GM12878 (cell line): ENCODE measurements at regions not wholly inside any gene's neighbourhood (a gene's known extent, or its start where the extent isn't known, plus 50 kb on each side); places are given as distances from the start of the nearest gene placed in this dataset.
A peak's percentile ranks its signal among the peaks of the same experiment; 100 is the strongest.

Experiments used
- ATAC-seq: fragments of 200-7000 bp; cut with Tn5 transposase; 3 replicates; pipeline ENCODE4 v1.9.1; 2020; ENCODE audit warnings: mild to moderate bottlenecking, moderate library complexity
- BruUV-seq: library from RNA; stranded (reverse); fragments of 400-500 nt; replicated peaks from 2 replicates; lab custom pipeline; 2021; lab: Mats Ljungman, UMichigan
- CTCF ChIA-PET: fragments of 300-600 bp; sonication (Branson Sonifier 250); formaldehyde crosslinking; extraction: SDS; loops from one replicate; lab custom pipeline; 2021; ENCODE audit warnings: inconsistent platforms; lab: Yijun Ruan, JAX
- POLR2A ChIA-PET: fragments of 350-600 bp; formaldehyde crosslinking; extraction: SDS; loops from one replicate; lab custom pipeline; 2021; ENCODE audit warnings: inconsistent platforms; lab: Charles Lee
- RAD21 ChIA-PET: fragments of 300-600 bp; sonication (Branson Sonifier 250); formaldehyde crosslinking; loops from one replicate; lab custom pipeline; 2023; ENCODE audit warnings: antibody characterized with exemption; ENCODE audit not compliant: unreplicated experiment; lab: Charles Lee
- SMC1A ChIA-PET: fragments of 300-600 bp; sonication (Branson Sonifier 250); formaldehyde crosslinking; loops from one replicate; lab custom pipeline; 2023; ENCODE audit not compliant: unreplicated experiment, uncharacterized antibody; lab: Charles Lee
- DNase-seq: peaks from one replicate; pipeline ENCODE4 v3.0.0-alpha.2; 2011; ENCODE audit warnings: low read depth, low spot score
- FAIRE-seq: peaks from 3 replicates; lab custom pipeline; 2011; peaks lifted over from hg19 to GRCh38; lab: Jason Lieb, UNC
- H2AFZ ChIP-seq: 2 replicates; pipeline ENCODE4 v1.6.0; 2011; ENCODE audit warnings: low read depth, low read length, control low read depth; ENCODE audit not compliant: control insufficient read depth
- H3K27ac ChIP-seq: 2 replicates; pipeline ENCODE4 v1.5.1; 2011; ENCODE audit warnings: control low read depth; ENCODE audit not compliant: control insufficient read depth, insufficient read depth
- H3K27me3 ChIP-seq, 2 experiments: replicated peaks in 1 of 2; 2 replicates each; pipeline versions ENCODE4 v1.6.0 to v1.6.1; 2011; ENCODE audit warnings: low read length in 1 of 2; ENCODE audit not compliant: control insufficient read depth in 2 of 2, insufficient read depth in 2 of 2
- H3K36me3 ChIP-seq, 2 experiments: 2 replicates each; pipeline ENCODE4 v1.5.1; 2011; ENCODE audit warnings: low read length in 1 of 2; ENCODE audit not compliant: control insufficient read depth in 2 of 2, insufficient read depth in 2 of 2
- H3K4me1 ChIP-seq: 2 replicates; pipeline ENCODE4 v1.6.1; 2011; ENCODE audit warnings: mild to moderate bottlenecking, low read length, moderate library complexity, mixed read lengths; ENCODE audit not compliant: control insufficient read depth, insufficient read depth
- H3K4me2 ChIP-seq: 2 replicates; pipeline ENCODE4 v1.6.0; 2011; ENCODE audit warnings: control low read depth; ENCODE audit not compliant: control insufficient read depth, insufficient read depth
- H3K4me3 ChIP-seq: fragments of 200-600 bp; sonication (generic); 2 replicates; pipeline ENCODE4 v1.5.1; 2016
- H3K79me2 ChIP-seq: 2 replicates; pipeline ENCODE4 v1.6.0; 2011; ENCODE audit warnings: low read length; ENCODE audit not compliant: control insufficient read depth, insufficient read depth
- H3K9ac ChIP-seq: 2 replicates; pipeline ENCODE4 v1.8.0; 2011; ENCODE audit warnings: low read length, control low read depth, mixed read lengths; ENCODE audit not compliant: control insufficient read depth, insufficient read depth
- H3K9me3 ChIP-seq: replicated peaks from 3 replicates; pipeline ENCODE4 v1.5.1; 2011; ENCODE audit warnings: mild to moderate bottlenecking, low read length; ENCODE audit not compliant: control insufficient read depth, insufficient read depth
- H4K20me1 ChIP-seq: 2 replicates; pipeline ENCODE4 v1.6.0; 2011; ENCODE audit not compliant: control insufficient read depth, insufficient read depth
- ATF7 ChIP-seq: fragments of 450-650 bp; IDR thresholded peaks from 2 replicates; pipeline ENCODE4 v1.6.1; 2016; ENCODE audit warnings: low read depth, mild to moderate bottlenecking
- CEBPB ChIP-seq, 2 experiments: fragments of 150-350 bp in 1 of 2; IDR thresholded peaks; 2 replicates each; pipeline ENCODE4 v1.6.1; 2012 to 2014; ENCODE audit warnings: low read depth in 2 of 2, low read length in 2 of 2, borderline replicate concordance in 1 of 2, inconsistent platforms in 1 of 2
- NBN ChIP-seq: fragments of 450-650 bp; IDR thresholded peaks from 2 replicates; pipeline ENCODE4 v1.6.1; 2016
- PML ChIP-seq: IDR thresholded peaks from 2 replicates; pipeline ENCODE4 v1.6.1; 2012; ENCODE audit warnings: low read length, inconsistent platforms
- SPI1 ChIP-seq: IDR thresholded peaks from 2 replicates; pipeline ENCODE4 v1.6.1; 2011; ENCODE audit warnings: low read depth, mild to moderate bottlenecking, low read length, moderate library complexity, borderline replicate concordance; ENCODE audit not compliant: insufficient read depth
- SREBF2 ChIP-seq: IDR thresholded peaks from 2 replicates; pipeline ENCODE4 v1.6.1; 2012; ENCODE audit warnings: mild to moderate bottlenecking, low read length
- WGBS: methylation state at CpG from one replicate; pipeline ENCODE4 v1.1.6; 2016; ENCODE audit warnings: low lambda C conversion rate; ENCODE audit not compliant: insufficient replicate concordance, insufficient coverage; ENCODE audit errors: missing lambda C conversion rate; 5-methylcytosine and 5-hydroxymethylcytosine counted together
- in situ Hi-C: fragments of 300-500 bp; cut with MboI; formaldehyde crosslinking; loops from 9 replicates; pipeline ENCODE4 v1.14.3; 2018; ENCODE audit warnings: mixed read lengths
- intact Hi-C: fragments of 100-400 bp; cut with micrococcal nuclease; formaldehyde crosslinking; loops from one replicate; pipeline ENCODE4 v1.14.2; 2022; ENCODE audit not compliant: unreplicated experiment
- TF ChIP-seq, protein P1 (sequence below): IDR thresholded peaks from 2 replicates; pipeline ENCODE4 v1.6.1; 2012; ENCODE audit warnings: low read depth, low read length, improper control_type of control experiment

GRCh38 chrX:147832707-147833348, 78.9 kb upstream of the FMR1 start:
- peak; percentile 47; the same call in 2 of the 3 replicates for ATAC-seq
- Histone ChIP-seq H3K4me1 (no peaks in the 10 kb centered on the region), H3K9me3 (no peaks in the 10 kb centered on the region; the same call in 2 of the 3 replicates), H3K9ac (no peak overlapping the region), H4K20me1 (no peaks in the 10 kb centered on the region), H3K79me2 (no peaks in the 10 kb centered on the region), H3K4me3 (no peak overlapping the region), H3K27me3 (no peaks in the 10 kb centered on the region), H3K27ac (no peak overlapping the region), H3K4me2 (no peak overlapping the region), H3K36me3 (no peaks in the 10 kb centered on the region), H2AFZ (no peak overlapping the region)
- TF ChIP-seq SREBF2 (no peak), PML (no peak), NBN (no peak), CEBPB (IDR thresholded peaks at IDR 0.05; ENCODE audit: borderline replicate concordance in 1 of 2, low read depth in 2 of 2, low read length in 2 of 2) (no peak), ATF7 (no peak), SPI1 (peak; percentile 60; the same call in 1 of the 2 replicates)
- TF ChIP-seq, protein P1, sequence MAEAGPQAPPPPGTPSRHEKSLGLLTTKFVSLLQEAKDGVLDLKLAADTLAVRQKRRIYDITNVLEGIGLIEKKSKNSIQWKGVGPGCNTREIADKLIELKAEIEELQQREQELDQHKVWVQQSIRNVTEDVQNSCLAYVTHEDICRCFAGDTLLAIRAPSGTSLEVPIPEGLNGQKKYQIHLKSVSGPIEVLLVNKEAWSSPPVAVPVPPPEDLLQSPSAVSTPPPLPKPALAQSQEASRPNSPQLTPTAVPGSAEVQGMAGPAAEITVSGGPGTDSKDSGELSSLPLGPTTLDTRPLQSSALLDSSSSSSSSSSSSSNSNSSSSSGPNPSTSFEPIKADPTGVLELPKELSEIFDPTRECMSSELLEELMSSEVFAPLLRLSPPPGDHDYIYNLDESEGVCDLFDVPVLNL = no peak
- BruUV-seq = no TSS peak
- no peak for DNase-seq
- WGBS = 22% methylated on average over 2 of the region's 2 CpGs
- FAIRE-seq = peak; percentile 72
- ChIA-PET CTCF (no interaction called here), SMC1A (no interaction called here), POLR2A (no interaction called here), RAD21 (no interaction called here)
- in situ Hi-C loops = no loop called here
- intact Hi-C loops = loop anchor here (10.0 kb wide), 1 partner anchor 358 kb away; no protein-coding TSS in a partner anchor
